ENCODE measurements at regions not wholly inside any gene's neighbourhood (a gene's known extent, or its start where the extent isn't known, plus 50 kb on each side); places are given as distances from the start of the nearest gene placed in this dataset.

- no peak for DNase-seq (ENCODE audit: low spot score)
- in situ Hi-C loops (cut with MboI; ENCODE audit: low pct_unique_long_range_greater_than_20kb, low sequenced_read_pairs, unreplicated experiment), result no loop called here
- no peak for TF ChIP-seq CTCF (IDR thresholded peaks at IDR 0.05; ENCODE audit: extremely low read depth, insufficient read depth, missing control alignments)
Observed at GRCh38 chr5:175027390-175027789, 303.0 kb downstream of the MSX2 start.

- DNase-seq (ENCODE audit: low spot score), result no peak
- in situ Hi-C loops (cut with MboI; ENCODE audit: low pct_unique_long_range_greater_than_20kb, low sequenced_read_pairs, unreplicated experiment), result no loop called here
- no peak for TF ChIP-seq CTCF (IDR thresholded peaks at IDR 0.05; ENCODE audit: extremely low read depth, insufficient read depth, missing control alignments)
Observed at GRCh38 chr5:175025077-175025476, 300.7 kb downstream of the MSX2 start.

- in situ Hi-C loops (cut with MboI; ENCODE audit: low pct_unique_long_range_greater_than_20kb, low sequenced_read_pairs, unreplicated experiment), result no loop called here
- TF ChIP-seq CTCF (IDR thresholded peaks at IDR 0.05; ENCODE audit: extremely low read depth, insufficient read depth, missing control alignments), result no peak
- DNase-seq (ENCODE audit: low spot score), result no peak
Observed at GRCh38 chr5:175021841-175022625, 297.7 kb downstream of the MSX2 start.

GRCh38 chr5:175021321-175021720, 296.9 kb downstream of the MSX2 start:
- DNase-seq (ENCODE audit: low spot score), result no peak
- TF ChIP-seq CTCF (IDR thresholded peaks at IDR 0.05; ENCODE audit: extremely low read depth, insufficient read depth, missing control alignments), result no peak
- in situ Hi-C loops (cut with MboI; ENCODE audit: low pct_unique_long_range_greater_than_20kb, low sequenced_read_pairs, unreplicated experiment), result no loop called here

GRCh38 chr5:175015028-175015685, 290.8 kb downstream of the MSX2 start:
- no peak for TF ChIP-seq CTCF (IDR thresholded peaks at IDR 0.05; ENCODE audit: extremely low read depth, insufficient read depth, missing control alignments)
- in situ Hi-C loops (cut with MboI; ENCODE audit: low pct_unique_long_range_greater_than_20kb, low sequenced_read_pairs, unreplicated experiment), result no loop called here
- DNase-seq (ENCODE audit: low spot score), result no peak

GRCh38 chr5:175013251-175013650, 288.9 kb downstream of the MSX2 start:
- in situ Hi-C loops (cut with MboI; ENCODE audit: low pct_unique_long_range_greater_than_20kb, low sequenced_read_pairs, unreplicated experiment), result no loop called here
- DNase-seq (ENCODE audit: low spot score), result no peak
- no peak for TF ChIP-seq CTCF (IDR thresholded peaks at IDR 0.05; ENCODE audit: extremely low read depth, insufficient read depth, missing control alignments)
